ENCODE measurements at regions not wholly inside any gene's neighbourhood (a gene's known extent, or its start where the extent isn't known, plus 50 kb on each side); places are given as distances from the start of the nearest gene placed in this dataset.
"Not testable (repeated sequence)": the region's sequence is repeated elsewhere in the genome, so short reads cannot be mapped to it uniquely, and the experiment has no call there.

DNA sequence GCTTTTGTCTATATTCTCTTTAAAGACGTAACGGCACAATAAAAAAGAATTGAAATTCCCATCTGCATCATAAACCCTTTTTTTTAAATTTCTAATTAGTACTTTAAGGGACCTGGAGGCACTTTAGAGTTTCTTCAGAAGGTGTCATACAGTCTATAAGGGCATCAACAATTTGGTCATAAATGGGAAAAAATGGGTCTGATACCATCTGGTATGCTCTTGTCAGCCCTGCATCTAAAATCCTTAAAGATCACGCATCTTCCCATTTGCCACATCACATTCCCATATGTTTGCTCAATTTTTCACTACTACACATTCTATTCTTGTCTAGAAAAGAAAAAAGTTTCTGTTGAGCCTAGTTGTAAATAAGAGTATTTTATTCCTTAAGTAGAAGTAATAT, 53.8 kb downstream of the COX7C start:
- no peak for DNase-seq (ENCODE audit: low read depth)

DNA sequence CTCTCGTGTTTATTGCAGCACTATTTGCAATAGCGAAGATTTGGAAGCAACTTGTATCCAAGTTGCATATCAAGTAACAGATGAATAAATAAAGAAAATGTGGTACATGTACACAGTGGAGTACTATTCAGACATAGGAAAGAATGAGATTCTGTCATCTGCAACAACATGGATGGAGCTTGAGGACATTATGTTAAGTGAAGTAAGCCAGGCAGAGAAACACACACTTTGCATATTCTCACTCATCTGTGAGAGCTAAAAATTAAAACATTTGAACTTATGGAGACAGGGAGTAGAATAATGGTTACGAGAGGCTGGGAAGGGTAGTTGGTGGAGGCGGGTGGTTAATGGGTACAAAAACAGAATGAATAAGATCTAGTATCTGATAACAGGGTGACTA, 56.3 kb downstream of the COX7C start:
- DNase-seq (ENCODE audit: low read depth), result no peak

DNA sequence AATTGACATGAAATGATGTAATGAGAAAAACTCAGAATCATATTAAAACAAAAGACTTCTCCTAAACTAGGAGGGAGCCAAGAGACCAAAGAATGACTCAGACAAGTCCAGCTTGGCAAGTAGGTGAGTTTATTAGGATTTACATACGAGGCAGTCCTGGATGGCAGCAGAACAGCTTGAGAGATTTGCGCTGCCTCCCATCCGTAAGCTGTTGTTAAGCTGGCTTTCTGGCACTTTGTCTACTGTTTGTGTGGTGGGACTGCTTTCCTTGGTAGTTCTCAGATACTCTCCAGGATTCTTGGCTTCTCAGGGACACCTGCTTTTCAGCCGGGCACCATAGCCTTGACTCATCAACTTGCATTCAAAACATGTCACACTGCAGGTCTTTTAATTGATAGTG, 57.6 kb downstream of the COX7C start:
- no peak for DNase-seq (ENCODE audit: low read depth)

GRCh38 chr5:86679529-86679928, 61.8 kb downstream of the COX7C start:
- peak; percentile 21 for DNase-seq (ENCODE audit: low read depth)

DNA sequence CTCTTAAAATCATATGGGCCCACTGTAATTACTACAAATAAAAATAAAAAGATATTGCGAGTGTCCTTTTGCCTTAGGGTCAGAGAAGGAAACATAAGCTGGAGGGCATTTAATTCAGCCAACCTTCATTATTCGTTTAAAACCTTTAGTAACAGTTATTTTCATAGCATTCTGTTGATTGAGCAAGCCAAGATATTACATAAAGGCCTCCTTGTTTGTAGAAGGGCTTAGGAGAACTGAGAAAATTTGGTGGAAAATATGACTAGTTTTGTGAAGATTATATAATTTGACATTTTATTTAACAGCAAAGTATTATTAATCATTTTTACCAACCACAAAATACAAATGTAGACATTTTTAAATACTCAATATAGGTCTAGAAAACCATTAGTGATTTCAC, 62.2 kb downstream of the COX7C start:
- DNase-seq (ENCODE audit: low read depth), result no peak

GRCh38 chr5:86684222-86684621, 66.5 kb downstream of the COX7C start:
- no peak for DNase-seq (ENCODE audit: low read depth)

- DNase-seq (ENCODE audit: low read depth), result no peak
These were observed 68.3 kb downstream of the COX7C start for GRCh38 chr5:86686046-86686445.

GRCh38 chr5:86688406-86688805, 70.7 kb downstream of the COX7C start:
- DNase-seq (ENCODE audit: low read depth), result no peak

DNA sequence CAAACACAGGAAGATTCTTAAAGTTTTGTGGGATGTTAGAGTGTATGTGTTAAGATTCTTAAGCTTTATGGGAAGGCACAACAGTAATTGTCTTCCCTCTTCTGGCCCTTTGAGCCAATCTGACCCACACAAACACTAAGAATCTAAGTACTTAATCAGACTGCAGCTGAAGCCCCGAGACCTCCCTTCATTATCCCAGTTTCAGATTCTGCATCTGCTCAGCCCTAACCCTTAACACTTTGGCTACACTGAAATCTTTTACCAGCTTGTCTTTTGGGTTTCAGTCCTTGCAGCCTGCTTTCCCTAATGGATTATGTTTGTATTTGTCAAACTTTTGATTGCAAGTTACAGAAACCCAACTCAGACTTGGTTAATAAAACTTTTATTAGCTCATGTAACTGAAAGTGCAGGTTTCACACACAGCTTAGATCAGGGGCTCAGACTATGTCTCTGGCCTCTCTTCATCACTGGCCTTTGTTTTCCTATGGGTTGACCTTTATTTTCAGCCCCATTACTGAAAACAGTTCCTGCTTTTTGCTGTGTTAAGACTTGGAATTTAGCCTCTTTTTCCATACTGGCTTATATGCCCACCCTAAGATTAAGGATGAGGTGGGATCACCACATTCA, 71.5 kb downstream of the COX7C start:
- DNase-seq (ENCODE audit: low read depth), result no peak

DNA sequence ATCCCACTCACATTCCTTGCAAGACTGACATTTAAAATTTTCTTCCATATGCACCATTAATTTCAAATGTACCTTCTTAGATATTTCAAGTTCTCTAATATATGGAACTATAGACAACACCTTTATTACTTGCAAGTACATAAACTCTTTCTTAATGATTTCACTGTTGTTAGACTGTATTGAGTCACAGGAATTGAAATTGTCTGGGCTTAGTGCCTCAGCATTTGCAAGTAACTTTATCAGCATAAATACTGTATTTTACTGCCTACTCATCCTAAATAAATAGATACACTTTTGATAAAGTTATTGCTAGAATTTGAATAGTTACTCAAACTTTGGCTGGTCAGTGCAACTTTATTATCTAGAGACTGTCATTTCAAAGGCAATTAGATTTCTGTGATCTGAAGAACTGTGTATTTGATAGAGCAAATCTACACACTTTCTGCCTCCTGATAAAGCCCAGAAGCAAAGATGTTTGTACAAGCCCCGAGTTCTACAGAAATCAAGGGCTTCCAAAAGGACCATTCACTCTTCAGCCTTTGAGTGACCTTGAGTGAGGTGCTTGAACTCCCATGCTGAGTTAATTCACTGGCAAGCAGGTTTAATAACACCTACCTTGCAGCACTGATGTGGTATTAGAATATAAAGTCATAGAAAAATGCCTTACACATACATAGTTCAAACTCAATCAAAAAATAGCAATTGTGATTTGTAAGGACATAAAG, 91.6 kb downstream of the COX7C start:
- no peak for DNase-seq (ENCODE audit: low read depth)

GRCh38 chr5:86716121-86716520, 98.4 kb downstream of the COX7C start:
- no peak for DNase-seq (ENCODE audit: low read depth)

DNA sequence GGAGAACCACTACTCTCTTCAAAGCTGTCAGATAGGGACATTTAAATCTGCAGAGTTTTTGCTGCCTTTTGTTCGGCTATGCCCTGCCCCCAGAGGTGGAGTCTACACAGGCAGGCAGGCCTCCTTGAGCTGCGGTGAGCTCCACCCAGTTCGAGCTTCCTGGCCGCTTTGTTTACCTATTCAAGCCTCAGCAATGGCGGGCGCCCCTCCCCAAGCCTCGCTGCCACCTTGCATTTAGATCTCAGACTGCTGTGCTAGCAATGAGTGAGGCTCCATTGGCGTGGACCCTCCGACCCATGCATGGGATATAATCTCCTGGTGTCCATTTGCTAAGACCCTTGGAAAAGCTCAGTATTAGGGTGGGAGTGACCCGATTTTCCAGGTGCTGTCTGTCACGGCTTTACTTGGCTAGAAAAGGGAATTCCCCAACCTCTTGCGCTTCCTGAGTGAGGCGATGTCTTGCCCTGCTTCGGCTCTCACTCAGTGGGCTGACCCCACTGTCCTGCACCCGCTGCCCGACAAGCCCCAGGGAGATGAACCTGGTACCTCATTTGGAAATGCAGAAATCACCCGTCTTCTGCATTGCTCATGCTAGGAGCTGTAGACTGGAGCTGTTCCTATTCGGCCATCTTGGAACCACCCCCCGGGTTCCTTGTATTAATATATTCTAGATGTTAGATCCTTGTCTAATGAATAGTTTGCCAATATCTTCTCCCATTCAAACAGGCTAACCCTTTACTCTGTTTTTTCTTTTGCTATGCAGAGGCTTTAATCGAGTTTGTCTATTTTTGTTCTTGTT, 113.8 kb downstream of the COX7C start:
- DNase-seq (ENCODE audit: low read depth), result not testable (repeated sequence)

DNA sequence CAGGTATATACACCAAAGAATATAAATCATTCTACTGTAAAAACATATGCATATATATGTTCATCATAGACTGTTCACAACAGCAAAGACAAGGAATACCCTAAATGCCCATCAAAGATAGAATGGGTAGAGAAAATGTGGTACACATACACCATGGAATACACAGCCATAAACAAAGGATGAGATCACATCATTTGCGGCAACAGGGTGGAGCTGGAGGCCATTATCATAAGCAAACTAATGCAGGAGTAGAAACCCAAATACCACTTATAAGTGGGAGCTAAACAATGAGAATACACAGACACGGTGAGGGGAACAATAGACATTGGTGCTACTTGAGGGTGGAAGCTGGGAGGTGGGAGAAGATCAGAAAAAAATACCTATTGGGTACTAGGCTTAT, 117.6 kb downstream of the COX7C start:
- DNase-seq (ENCODE audit: low read depth), result no peak

DNA sequence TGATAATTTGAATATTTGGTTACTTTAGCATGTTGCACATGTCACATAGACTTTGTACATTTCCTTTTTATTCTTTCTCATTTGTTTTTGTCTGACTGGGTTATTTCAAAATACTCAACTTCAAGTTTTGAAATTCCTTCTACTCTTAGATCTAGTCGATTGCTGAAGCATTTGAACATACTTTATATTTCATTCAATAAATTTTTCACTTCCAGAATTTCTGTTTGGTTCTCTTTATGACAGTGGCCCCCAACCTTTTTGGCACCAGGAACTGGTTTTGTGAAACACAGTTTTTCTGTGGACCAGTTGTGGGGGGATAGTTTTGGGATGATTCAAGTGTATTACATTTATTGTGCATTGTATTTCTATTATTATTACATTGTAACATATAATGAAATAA, 119.8 kb downstream of the COX7C start:
- no peak for DNase-seq (ENCODE audit: low read depth)

DNA sequence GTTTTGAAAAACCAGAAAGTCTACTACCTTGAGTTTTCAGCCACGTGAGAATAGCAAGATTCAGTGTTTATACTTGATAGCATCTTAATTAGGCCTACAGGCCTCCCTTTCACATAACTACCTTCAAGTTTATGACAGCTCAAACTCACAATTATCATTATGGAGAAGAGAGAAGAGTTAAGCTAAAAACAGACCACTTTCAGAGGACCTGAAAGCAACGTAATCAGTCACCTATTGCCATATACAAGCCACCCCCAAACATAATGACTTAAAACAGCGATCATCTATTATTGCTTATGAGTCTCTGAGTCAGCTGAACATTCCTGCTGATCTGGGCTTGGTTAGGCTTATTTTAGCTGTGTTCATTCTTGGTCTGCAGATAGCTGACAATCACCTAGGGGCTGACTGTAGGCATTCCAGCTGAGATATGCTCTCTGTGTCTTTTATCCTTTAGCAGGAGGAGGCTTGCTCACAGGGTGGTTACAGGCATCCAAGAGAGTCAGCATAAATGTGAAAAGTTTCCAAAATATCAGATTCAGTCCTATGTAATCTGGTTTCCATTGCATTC, 130.9 kb downstream of the COX7C start:
- DNase-seq (ENCODE audit: low read depth), result no peak

DNA sequence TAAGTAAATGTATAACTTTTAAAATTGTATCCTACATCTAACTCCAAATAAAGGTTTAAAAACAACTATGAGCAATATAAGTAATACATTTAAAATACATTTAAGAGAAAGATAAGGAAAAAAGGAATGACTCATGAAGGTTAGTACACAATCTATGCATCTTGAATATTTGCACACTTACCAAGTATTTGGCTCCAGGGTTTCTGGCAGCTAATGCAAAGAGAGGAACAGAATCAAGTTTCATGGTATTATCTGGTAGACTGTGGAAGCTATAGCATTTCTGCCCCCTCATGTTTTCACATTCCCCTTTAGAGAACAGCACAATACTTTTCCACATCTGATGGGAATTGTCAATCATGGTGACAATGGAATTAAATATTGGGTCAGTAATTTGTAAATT, 132.1 kb downstream of the COX7C start:
- no peak for DNase-seq (ENCODE audit: low read depth)

DNA sequence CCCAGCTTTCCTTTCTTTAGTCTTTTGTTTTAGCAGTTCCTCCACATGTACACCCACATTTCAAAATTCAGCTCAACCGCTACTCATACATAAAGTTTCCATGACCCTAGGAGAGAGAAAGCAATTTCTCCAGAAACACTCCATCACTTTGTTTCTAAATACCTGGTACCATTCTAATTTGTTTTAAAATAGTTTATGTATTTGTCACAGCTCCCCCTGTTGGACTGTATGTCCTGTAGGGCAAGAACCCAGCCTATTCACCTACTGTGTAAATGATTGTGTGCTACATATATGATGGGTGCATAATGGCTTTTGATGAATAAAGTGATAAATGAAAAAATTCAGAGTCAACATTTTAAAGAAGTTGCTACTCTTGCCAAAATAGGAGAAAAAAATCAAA, 139.1 kb downstream of the COX7C start:
- no peak for DNase-seq (ENCODE audit: low read depth)

DNA sequence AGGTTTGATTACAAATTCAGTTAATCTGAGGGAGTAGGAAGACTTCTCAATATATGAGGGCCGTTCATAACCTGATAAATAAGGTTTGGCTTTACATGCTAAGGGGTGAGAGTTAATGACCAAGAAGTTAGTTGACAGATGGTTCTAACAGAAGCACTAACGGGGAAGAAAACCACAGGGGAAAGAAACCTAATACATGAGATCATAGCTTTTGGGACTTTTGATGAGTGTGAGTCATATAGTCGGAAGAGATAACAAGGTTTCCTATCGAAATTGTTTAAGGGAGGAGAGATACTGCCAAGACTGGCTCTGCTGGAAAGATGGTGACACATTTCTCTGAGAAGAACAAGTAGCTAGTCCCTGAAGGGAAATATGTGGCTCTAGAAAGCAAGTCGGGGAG, 140.1 kb downstream of the COX7C start:
- DNase-seq (ENCODE audit: low read depth), result no peak

GRCh38 chr5:86760661-86761060, 142.9 kb downstream of the COX7C start:
- no peak for DNase-seq (ENCODE audit: low read depth)

DNA sequence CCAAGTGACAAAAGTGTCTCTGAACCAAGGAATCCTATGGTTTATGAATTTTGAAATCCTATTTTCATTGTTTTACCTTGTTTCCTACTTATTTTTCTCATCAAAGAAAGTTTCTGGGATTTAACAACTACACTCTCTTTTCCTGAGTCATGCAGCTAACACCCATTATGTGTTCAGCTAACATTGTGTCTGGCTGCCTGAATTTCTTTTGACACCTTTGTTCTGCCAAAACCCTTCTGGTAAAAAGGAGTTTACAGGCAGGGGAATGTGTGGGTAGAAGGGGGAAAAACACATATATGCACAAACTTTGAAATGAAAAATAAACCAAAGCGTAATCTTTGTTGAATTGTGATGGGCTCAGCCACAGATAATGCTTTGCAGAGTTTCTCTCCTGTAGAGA, 146.2 kb downstream of the COX7C start:
- no peak for DNase-seq (ENCODE audit: low read depth)

DNA sequence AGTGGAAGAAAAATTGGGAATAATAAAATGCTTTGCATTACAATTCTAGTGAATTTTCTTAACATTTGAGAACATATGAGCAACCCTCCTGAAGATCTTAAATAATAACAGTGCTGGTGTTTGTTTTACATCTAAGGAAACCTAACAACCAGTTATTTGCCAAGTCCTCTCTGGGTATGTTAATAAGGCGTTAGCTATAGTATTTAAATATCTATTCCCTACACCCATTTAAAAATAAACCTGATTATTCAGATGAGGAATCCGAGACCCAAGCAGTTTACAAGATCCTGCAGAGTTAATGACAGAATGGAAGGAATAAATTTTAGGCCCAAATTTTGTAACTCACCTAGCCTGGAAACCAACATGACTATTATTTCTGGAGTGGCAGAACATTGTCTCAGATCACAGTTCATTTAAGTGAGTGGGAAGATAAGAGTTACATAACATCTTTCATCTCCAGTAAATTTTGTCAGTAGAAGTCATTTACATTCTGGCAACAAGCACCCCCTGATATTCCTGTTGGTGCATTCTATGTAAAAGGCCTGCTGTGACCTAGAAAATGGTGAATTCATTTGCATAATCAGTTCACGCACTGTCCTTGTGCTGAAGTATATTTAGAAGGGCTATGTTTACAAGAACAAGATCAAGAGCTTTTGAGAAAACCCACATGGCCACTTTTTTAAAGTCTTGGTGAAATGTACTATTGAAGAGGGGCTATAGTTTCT, 148.2 kb downstream of the COX7C start:
- DNase-seq (ENCODE audit: low read depth), result no peak

DNA sequence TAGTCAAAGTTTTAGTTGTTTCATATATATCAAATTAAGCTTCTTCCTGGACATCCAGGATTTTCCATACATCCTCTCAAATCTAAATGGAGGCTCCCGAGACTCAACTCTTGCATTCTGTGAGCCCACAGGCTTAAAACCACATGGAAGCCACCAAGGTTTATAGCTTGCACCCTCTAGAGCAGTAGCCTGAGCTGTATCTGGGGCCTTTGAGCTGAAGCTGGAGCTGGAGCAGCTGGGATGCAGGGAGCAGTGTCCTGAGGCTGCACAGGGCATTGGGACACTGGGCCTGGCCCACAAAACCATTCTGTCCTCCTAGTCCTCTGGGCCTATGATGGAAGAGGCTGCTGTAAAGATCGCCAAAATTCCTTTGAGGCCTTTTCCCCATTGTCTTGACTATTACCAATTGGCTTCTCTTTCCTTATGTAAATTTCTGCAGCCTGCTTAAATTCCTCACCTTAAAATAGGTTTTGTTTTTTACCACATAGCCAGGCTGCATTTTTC, 151.0 kb downstream of the COX7C start:
- no peak for DNase-seq (ENCODE audit: low read depth)
